Fibroblast of lung (primary cell): ENCODE measurements at regions not wholly inside any gene's neighbourhood (a gene's known extent, or its start where the extent isn't known, plus 50 kb on each side); places are given as distances from the start of the nearest gene placed in this dataset.

ENCODE experiments used
- DNase-seq, 2 donors: peaks; one replicate each; pipeline versions ENCODE4 v3.0.0 to v3.0.0-alpha.2; 2010; ENCODE audit warnings: low read depth in 2 of 2
- H2AFZ ChIP-seq: 2 replicates; pipeline ENCODE4 v1.5.1; 2012; ENCODE audit warnings: low read length, control low read depth, inconsistent platforms
- H3K27ac ChIP-seq: 2 replicates; pipeline ENCODE4 v1.5.1; 2011; ENCODE audit warnings: low read length, control low read depth; ENCODE audit not compliant: insufficient read depth
- H3K27me3 ChIP-seq: 2 replicates; pipeline ENCODE4 v1.5.1; 2011; ENCODE audit warnings: mild to moderate bottlenecking, low read length; ENCODE audit not compliant: control insufficient read depth, insufficient read depth
- H3K36me3 ChIP-seq: 2 replicates; pipeline ENCODE4 v1.5.1; 2011; ENCODE audit warnings: low read length; ENCODE audit not compliant: control insufficient read depth, insufficient read depth
- H3K4me1 ChIP-seq: 2 replicates; pipeline ENCODE4 v1.5.1; 2011; ENCODE audit warnings: low read length; ENCODE audit not compliant: control insufficient read depth, insufficient read depth; ENCODE audit errors: extremely low read depth
- H3K4me2 ChIP-seq: 2 replicates; pipeline ENCODE4 v1.5.1; 2011; ENCODE audit warnings: low read length, control low read depth; ENCODE audit not compliant: insufficient read depth; ENCODE audit errors: extremely low read depth
- H3K4me3 ChIP-seq, 4 experiments: fragments of 200-600 bp in 1 of 4; sonication (generic) in 1 of 4; replicated peaks in 1 of 4; 2 replicates each; pipeline ENCODE4 v1.5.1; 2011 to 2016; ENCODE audit warnings: low read length in 4 of 4, low read depth in 3 of 4, mild to moderate bottlenecking in 3 of 4, control low read depth in 2 of 4, inconsistent platforms in 1 of 4, mixed read lengths in 1 of 4; ENCODE audit not compliant: insufficient read depth in 1 of 4; ENCODE audit errors: control extremely low read depth in 1 of 4
- H3K79me2 ChIP-seq: 2 replicates; pipeline ENCODE4 v1.5.1; 2012; ENCODE audit warnings: mild to moderate bottlenecking, low read length, inconsistent platforms; ENCODE audit not compliant: control insufficient read depth, insufficient read depth
- H3K9ac ChIP-seq: 2 replicates; pipeline ENCODE4 v1.5.1; 2011; ENCODE audit warnings: mild to moderate bottlenecking, low read length, control low read depth; ENCODE audit not compliant: insufficient read depth
- H3K9me3 ChIP-seq: 2 replicates; pipeline ENCODE4 v1.5.1; 2012; ENCODE audit warnings: low read depth, low read length; ENCODE audit not compliant: control insufficient read depth, insufficient read depth
- H4K20me1 ChIP-seq: 2 replicates; pipeline ENCODE4 v1.5.1; 2011; ENCODE audit warnings: low read length; ENCODE audit not compliant: control insufficient read depth, insufficient read depth; ENCODE audit errors: extremely low read depth
- EZH2 ChIP-seq: IDR thresholded peaks from 2 replicates; pipeline ENCODE4 v1.5.1; 2012; ENCODE audit warnings: low read length, control low read depth, mild to moderate bottlenecking; ENCODE audit errors: missing control alignments
- TF ChIP-seq, protein P1 (sequence below), 2 donors: IDR thresholded peaks in 1 of 2; conservative IDR thresholded peaks in 1 of 2; 1 replicate in 1 of 2; 2 replicates in 1 of 2; pipeline ENCODE4 v1.5.1; 2011 to 2012; ENCODE audit warnings: low read length in 2 of 2, control low read depth in 1 of 2, inconsistent platforms in 1 of 2, low read depth in 1 of 2, mild to moderate bottlenecking in 1 of 2

DNA sequence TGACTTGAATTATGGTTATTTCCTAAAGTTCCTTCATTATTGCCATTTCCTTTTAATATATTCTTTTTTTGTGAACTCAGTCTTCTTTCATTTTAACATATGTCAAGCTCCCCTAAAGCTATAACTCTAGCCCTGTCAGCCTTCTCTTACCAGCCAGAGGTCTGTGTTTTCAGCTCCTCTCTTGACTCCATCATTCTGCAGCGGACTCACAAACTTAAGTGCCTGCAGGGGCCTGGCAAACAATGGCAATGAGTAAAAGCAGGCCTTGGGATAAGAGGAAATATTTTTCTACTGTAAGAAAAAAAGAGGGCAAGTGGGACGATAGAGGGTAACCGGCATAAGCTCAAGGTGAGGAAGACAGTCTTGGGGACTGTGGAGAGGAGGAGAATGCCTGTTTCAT is 424.5 kb upstream of the RGS6 start:
- H3K27ac ChIP-seq = no peak overlapping the region
- H3K9ac ChIP-seq = no peak overlapping the region
- no peaks in the 10 kb centered on the region for H4K20me1 ChIP-seq
- no peaks in the 10 kb centered on the region for H3K4me1 ChIP-seq
- H3K27me3 ChIP-seq = no peaks in the 10 kb centered on the region
- no peaks in the 10 kb centered on the region for H3K9me3 ChIP-seq
- no peaks in the 10 kb centered on the region for H3K36me3 ChIP-seq
- no peak overlapping the region for H3K4me2 ChIP-seq
- TF ChIP-seq EZH2 = no peak
- TF ChIP-seq, protein P1, sequence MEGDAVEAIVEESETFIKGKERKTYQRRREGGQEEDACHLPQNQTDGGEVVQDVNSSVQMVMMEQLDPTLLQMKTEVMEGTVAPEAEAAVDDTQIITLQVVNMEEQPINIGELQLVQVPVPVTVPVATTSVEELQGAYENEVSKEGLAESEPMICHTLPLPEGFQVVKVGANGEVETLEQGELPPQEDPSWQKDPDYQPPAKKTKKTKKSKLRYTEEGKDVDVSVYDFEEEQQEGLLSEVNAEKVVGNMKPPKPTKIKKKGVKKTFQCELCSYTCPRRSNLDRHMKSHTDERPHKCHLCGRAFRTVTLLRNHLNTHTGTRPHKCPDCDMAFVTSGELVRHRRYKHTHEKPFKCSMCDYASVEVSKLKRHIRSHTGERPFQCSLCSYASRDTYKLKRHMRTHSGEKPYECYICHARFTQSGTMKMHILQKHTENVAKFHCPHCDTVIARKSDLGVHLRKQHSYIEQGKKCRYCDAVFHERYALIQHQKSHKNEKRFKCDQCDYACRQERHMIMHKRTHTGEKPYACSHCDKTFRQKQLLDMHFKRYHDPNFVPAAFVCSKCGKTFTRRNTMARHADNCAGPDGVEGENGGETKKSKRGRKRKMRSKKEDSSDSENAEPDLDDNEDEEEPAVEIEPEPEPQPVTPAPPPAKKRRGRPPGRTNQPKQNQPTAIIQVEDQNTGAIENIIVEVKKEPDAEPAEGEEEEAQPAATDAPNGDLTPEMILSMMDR (conservative IDR thresholded peaks at IDR 0.05 in 1 of 2, IDR thresholded peaks at IDR 0.05 in 1 of 2; ENCODE audit: low read depth in 1 of 2, low read length in 2 of 2) = no peak
- DNase-seq = no peak
- H3K79me2 ChIP-seq = no peaks in the 10 kb centered on the region
- H3K4me3 ChIP-seq = no peak overlapping the region
- H2AFZ ChIP-seq = no peak overlapping the region

DNA sequence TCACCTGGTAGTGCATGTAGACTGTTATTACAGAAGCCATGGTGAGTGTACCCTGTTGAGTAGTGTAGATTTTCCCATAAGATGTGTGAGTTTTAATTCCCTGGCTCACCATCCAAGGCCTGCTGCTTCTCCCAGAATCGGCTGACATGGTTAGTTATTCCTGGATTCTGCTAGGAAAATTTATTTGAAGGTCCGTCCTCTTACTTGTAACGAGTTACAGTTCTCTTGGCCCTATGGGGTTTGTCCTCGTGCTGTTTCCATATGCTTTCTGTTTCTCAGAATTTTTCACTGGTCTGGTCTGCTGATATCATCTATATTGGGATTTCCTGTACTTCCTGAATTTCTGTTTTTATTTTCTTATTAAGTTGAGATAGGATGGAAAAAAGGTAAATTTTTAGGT is 423.3 kb upstream of the RGS6 start:
- Histone ChIP-seq H3K9me3 (no peaks in the 10 kb centered on the region), H3K4me1 (no peaks in the 10 kb centered on the region), H3K4me3 (no peak overlapping the region), H2AFZ (no peak overlapping the region), H3K27ac (no peak overlapping the region), H3K36me3 (no peaks in the 10 kb centered on the region), H3K4me2 (no peak overlapping the region), H3K9ac (no peak overlapping the region), H3K27me3 (no peaks in the 10 kb centered on the region), H3K79me2 (no peaks in the 10 kb centered on the region), H4K20me1 (no peaks in the 10 kb centered on the region)
- DNase-seq = no peak
- TF ChIP-seq, protein P1 (conservative IDR thresholded peaks at IDR 0.05 in 1 of 2, IDR thresholded peaks at IDR 0.05 in 1 of 2; ENCODE audit: low read depth in 1 of 2, low read length in 2 of 2) = no peak
- no peak for TF ChIP-seq EZH2

DNA sequence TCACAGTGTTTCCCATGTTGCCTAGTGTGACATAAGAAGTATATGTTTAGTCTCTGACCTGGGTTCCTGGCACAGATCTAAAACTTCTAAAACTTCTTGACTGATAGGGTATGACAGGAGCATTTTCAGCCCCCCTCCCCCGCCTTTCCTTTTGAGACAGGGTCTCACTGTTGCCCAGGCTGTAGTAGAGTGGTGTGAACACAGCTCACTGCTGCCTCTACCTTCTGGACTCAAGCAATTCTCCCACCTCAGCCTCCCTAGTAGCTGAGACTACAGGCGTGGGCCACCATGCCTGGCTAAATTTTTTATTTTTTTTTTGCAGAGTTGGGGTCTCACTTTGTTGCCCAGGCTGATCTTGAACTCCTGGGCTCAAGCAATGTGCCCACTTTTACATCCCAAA is 421.1 kb upstream of the RGS6 start:
- DNase-seq = no peak
- Histone ChIP-seq H3K4me2 (no peak overlapping the region), H3K36me3 (no peaks in the 10 kb centered on the region), H3K9me3 (no peaks in the 10 kb centered on the region), H3K9ac (no peak overlapping the region), H2AFZ (no peak overlapping the region), H3K79me2 (no peaks in the 10 kb centered on the region), H4K20me1 (no peaks in the 10 kb centered on the region), H3K4me3 (no peak overlapping the region), H3K4me1 (no peaks in the 10 kb centered on the region), H3K27ac (no peak overlapping the region), H3K27me3 (no peaks in the 10 kb centered on the region)
- TF ChIP-seq, protein P1 (conservative IDR thresholded peaks at IDR 0.05 in 1 of 2, IDR thresholded peaks at IDR 0.05 in 1 of 2; ENCODE audit: low read depth in 1 of 2, low read length in 2 of 2) = no peak
- no peak for TF ChIP-seq EZH2
